ENCODE measurements at regions not wholly inside any gene's neighbourhood (a gene's known extent, or its start where the extent isn't known, plus 50 kb on each side); places are given as distances from the start of the nearest gene placed in this dataset.

GRCh38 chr19:41505105-41505504 is 62.1 kb downstream of the ERICH4 start:
- Histone ChIP-seq H3K27me3 (ENCODE audit: low read depth, low read length) (peaks cover 14% of the 10 kb centered on the region), H3K79me2 (ENCODE audit: low read length) (no peaks in the 10 kb centered on the region), H3K9ac (ENCODE audit: low read length) (no peak overlapping the region), H3K36me3 (replicated peaks; ENCODE audit: low read depth, low read length) (peaks cover 9% of the 10 kb centered on the region), H3K4me2 (ENCODE audit: low read length) (no peak overlapping the region), H3K9me3 (ENCODE audit: insufficient read depth, low read length) (peaks cover 9% of the 10 kb centered on the region; the same call in 1 of the 2 replicates), H3K4me3 (ENCODE audit: low read length) (no peak overlapping the region), H2AFZ (ENCODE audit: low read depth, low read length) (no peak overlapping the region), H4K20me1 (ENCODE audit: insufficient read depth, low read length) (no peaks in the 10 kb centered on the region), H3K4me1 (ENCODE audit: low read length) (peaks cover 21% of the 10 kb centered on the region), H3K27ac (ENCODE audit: low read length) (no peak overlapping the region)
- TF ChIP-seq CTCF (IDR thresholded peaks at IDR 0.05; ENCODE audit: low read depth, low read length) (no peak), EZH2phosphoT487 (IDR thresholded peaks at IDR 0.05; ENCODE audit: low read depth) (no peak)

- Histone ChIP-seq H3K4me2 (ENCODE audit: low read length) (no peak overlapping the region), H3K36me3 (replicated peaks; ENCODE audit: low read depth, low read length) (no peaks in the 10 kb centered on the region), H3K27ac (ENCODE audit: low read length) (no peak overlapping the region), H3K4me3 (ENCODE audit: low read length) (no peak overlapping the region), H3K9me3 (ENCODE audit: insufficient read depth, low read length) (no peaks in the 10 kb centered on the region), H4K20me1 (ENCODE audit: insufficient read depth, low read length) (no peaks in the 10 kb centered on the region), H3K9ac (ENCODE audit: low read length) (no peak overlapping the region), H2AFZ (ENCODE audit: low read depth, low read length) (no peak overlapping the region), H3K27me3 (ENCODE audit: low read depth, low read length) (peaks cover 22% of the 10 kb centered on the region), H3K4me1 (ENCODE audit: low read length) (peaks cover 2% of the 10 kb centered on the region; the same call in 1 of the 2 replicates), H3K79me2 (ENCODE audit: low read length) (no peaks in the 10 kb centered on the region)
- TF ChIP-seq CTCF (IDR thresholded peaks at IDR 0.05; ENCODE audit: low read depth, low read length) (no peak), EZH2phosphoT487 (IDR thresholded peaks at IDR 0.05; ENCODE audit: low read depth) (no peak)
Measured at GRCh38 chr19:41510484-41510883, 65.5 kb upstream of the CEACAM21 start.

- Histone ChIP-seq H3K9me3 (ENCODE audit: insufficient read depth, low read length) (no peaks in the 10 kb centered on the region), H3K4me1 (ENCODE audit: low read length) (peaks cover 13% of the 10 kb centered on the region), H3K27me3 (ENCODE audit: low read depth, low read length) (peaks cover 22% of the 10 kb centered on the region), H3K79me2 (ENCODE audit: low read length) (no peaks in the 10 kb centered on the region), H2AFZ (ENCODE audit: low read depth, low read length) (no peak overlapping the region), H3K9ac (ENCODE audit: low read length) (no peak overlapping the region), H3K36me3 (replicated peaks; ENCODE audit: low read depth, low read length) (no peaks in the 10 kb centered on the region), H3K27ac (ENCODE audit: low read length) (no peak overlapping the region), H3K4me3 (ENCODE audit: low read length) (no peak overlapping the region), H3K4me2 (ENCODE audit: low read length) (no peak overlapping the region), H4K20me1 (ENCODE audit: insufficient read depth, low read length) (no peaks in the 10 kb centered on the region)
- TF ChIP-seq EZH2phosphoT487 (IDR thresholded peaks at IDR 0.05; ENCODE audit: low read depth), result no peak
- TF ChIP-seq CTCF (IDR thresholded peaks at IDR 0.05; ENCODE audit: low read depth, low read length), result no peak
Measured at GRCh38 chr19:41511628-41512027, 64.3 kb upstream of the CEACAM21 start.

GRCh38 chr19:41515015-41515652 is 60.8 kb upstream of the CEACAM21 start:
- no peak overlapping the region for H2AFZ ChIP-seq (ENCODE audit: low read depth, low read length)
- no peaks in the 10 kb centered on the region for H3K9me3 ChIP-seq (ENCODE audit: insufficient read depth, low read length)
- H3K4me3 ChIP-seq (ENCODE audit: low read length), result no peak overlapping the region
- no peaks in the 10 kb centered on the region for H4K20me1 ChIP-seq (ENCODE audit: insufficient read depth, low read length)
- H3K36me3 ChIP-seq (replicated peaks; ENCODE audit: low read depth, low read length), result no peaks in the 10 kb centered on the region
- TF ChIP-seq EZH2phosphoT487 (IDR thresholded peaks at IDR 0.05; ENCODE audit: low read depth), result no peak
- TF ChIP-seq CTCF (IDR thresholded peaks at IDR 0.05; ENCODE audit: low read depth, low read length), result no peak
- no peak overlapping the region for H3K9ac ChIP-seq (ENCODE audit: low read length)
- H3K79me2 ChIP-seq (ENCODE audit: low read length), result no peaks in the 10 kb centered on the region
- no peak overlapping the region for H3K27ac ChIP-seq (ENCODE audit: low read length)
- peaks cover 24% of the 10 kb centered on the region for H3K4me1 ChIP-seq (ENCODE audit: low read length)
- peaks cover 16% of the 10 kb centered on the region; the same call in 1 of the 2 replicates for H3K27me3 ChIP-seq (ENCODE audit: low read depth, low read length)
- no peak overlapping the region for H3K4me2 ChIP-seq (ENCODE audit: low read length)

Data from OCI-LY3 (cell line).